ENCODE measurements at regions not wholly inside any gene's neighbourhood (a gene's known extent, or its start where the extent isn't known, plus 50 kb on each side); places are given as distances from the start of the nearest gene placed in this dataset.

DNA sequence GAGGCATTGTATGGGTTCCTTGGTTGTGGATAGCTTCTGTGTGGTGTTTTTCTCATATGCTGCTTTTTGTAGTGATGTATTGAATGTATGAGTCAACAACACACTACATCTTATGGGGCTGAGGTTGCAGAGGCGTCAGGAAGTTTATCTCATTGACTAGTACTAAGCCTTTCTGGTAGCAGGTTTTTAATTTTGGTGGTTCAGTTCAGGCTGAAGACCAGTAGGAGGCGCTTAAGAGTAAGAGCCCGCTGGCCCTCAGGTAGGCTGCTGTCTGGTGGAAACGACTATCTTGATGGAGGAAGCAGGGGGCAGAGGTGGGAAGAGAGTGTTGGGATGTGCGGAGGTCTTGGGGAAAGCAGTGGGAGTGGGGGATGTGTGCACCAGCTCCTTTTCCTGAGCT, 62.4 kb downstream of the RTP4 start:
- H3K36me3 ChIP-seq (ENCODE audit: control insufficient read depth, low read length), result no peaks in the 10 kb centered on the region
- no peak overlapping the region for H3K4me3 ChIP-seq (ENCODE audit: low read length)
- no peaks in the 10 kb centered on the region for H3K79me2 ChIP-seq (ENCODE audit: control insufficient read depth, low read length)
- H3K9me2 ChIP-seq (replicated peaks; ENCODE audit: control insufficient read depth, low read length), result no peaks in the 10 kb centered on the region
- TF ChIP-seq CTCF (IDR thresholded peaks at IDR 0.05; ENCODE audit: low read depth, low read length, poor library complexity, severe bottlenecking), result peak; percentile 43
- TF ChIP-seq EZH2phosphoT487 (IDR thresholded peaks at IDR 0.05; ENCODE audit: borderline replicate concordance, low read length), result no peak
- no peaks in the 10 kb centered on the region for H3K27me3 ChIP-seq (ENCODE audit: control insufficient read depth, low read length)
- H3K27ac ChIP-seq (ENCODE audit: low read depth, low read length), result no peak overlapping the region
- H4K20me1 ChIP-seq (ENCODE audit: control insufficient read depth, insufficient read depth, low read depth, low read length), result no peaks in the 10 kb centered on the region
- H3F3A ChIP-seq (ENCODE audit: control insufficient read depth, insufficient read depth), result no peaks in the 10 kb centered on the region
- H3K9me3 ChIP-seq (ENCODE audit: control insufficient read depth, insufficient read depth, low read length), result no peaks in the 10 kb centered on the region
- H3K4me1 ChIP-seq (ENCODE audit: control insufficient read depth, low read length), result no peaks in the 10 kb centered on the region
- H3K4me2 ChIP-seq (ENCODE audit: low read length), result no peak overlapping the region

Data from DOHH2 (cell line).